ENCODE measurements at regions not wholly inside any gene's neighbourhood (a gene's known extent, or its start where the extent isn't known, plus 50 kb on each side); places are given as distances from the start of the nearest gene placed in this dataset.

DNA sequence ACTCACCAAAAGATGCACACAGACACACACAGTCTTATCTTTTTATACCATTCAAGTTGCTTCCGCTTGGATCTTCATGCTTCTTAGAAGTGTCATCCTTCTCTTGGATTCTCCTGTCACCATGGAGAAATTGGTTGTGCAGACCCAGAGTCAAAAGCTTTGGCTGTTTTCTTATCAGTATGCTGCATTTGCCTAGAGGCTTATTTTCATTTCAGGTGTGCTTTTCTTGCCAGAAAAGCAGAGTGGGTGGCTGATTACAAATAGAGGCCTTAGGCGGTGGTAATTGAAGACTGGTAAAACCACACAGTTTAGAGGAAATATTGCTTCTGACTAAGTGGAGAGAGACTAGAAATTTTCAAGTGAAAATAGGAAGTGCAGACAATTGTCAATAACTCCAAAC, 70.2 kb upstream of the TLE4 start:
- H3K27ac Mint-ChIP-seq (ENCODE audit: unreplicated experiment): no peak overlapping the region
- no peaks in the 10 kb centered on the region for H3K36me3 Mint-ChIP-seq (ENCODE audit: low read depth)
- TF ChIP-seq CTCF (conservative IDR thresholded peaks at IDR 0.05): no peak
- no peak overlapping the region for H3K4me3 Mint-ChIP-seq
- H3K27me3 Mint-ChIP-seq (ENCODE audit: low read depth): no peaks in the 10 kb centered on the region
- H3K9me3 Mint-ChIP-seq: peaks cover 3% of the 10 kb centered on the region
- no peaks in the 10 kb centered on the region for H3K4me1 Mint-ChIP-seq
- DNase-seq (ENCODE audit: low read depth, low spot score): no peak

- Mint-ChIP-seq H3K36me3 (ENCODE audit: low read depth) (no peaks in the 10 kb centered on the region), H3K27me3 (ENCODE audit: low read depth) (no peaks in the 10 kb centered on the region), H3K4me1 (no peaks in the 10 kb centered on the region), H3K9me3 (no peaks in the 10 kb centered on the region), H3K27ac (ENCODE audit: unreplicated experiment) (no peak overlapping the region), H3K4me3 (no peak overlapping the region)
- TF ChIP-seq CTCF (conservative IDR thresholded peaks at IDR 0.05): no peak
- no peak for DNase-seq (ENCODE audit: low read depth, low spot score)
Observed at GRCh38 chr9:79507801-79508200, 64.0 kb upstream of the TLE4 start.

- Mint-ChIP-seq H3K4me1 (no peaks in the 10 kb centered on the region), H3K9me3 (no peaks in the 10 kb centered on the region), H3K4me3 (no peak overlapping the region), H3K27ac (ENCODE audit: unreplicated experiment) (no peak overlapping the region), H3K27me3 (ENCODE audit: low read depth) (no peaks in the 10 kb centered on the region), H3K36me3 (ENCODE audit: low read depth) (no peaks in the 10 kb centered on the region)
- DNase-seq (ENCODE audit: low read depth, low spot score): no peak
- no peak for TF ChIP-seq CTCF (conservative IDR thresholded peaks at IDR 0.05)
Observed at GRCh38 chr9:79512251-79512650, 59.5 kb upstream of the TLE4 start.

All from neural crest cell (in vitro differentiated cells).